ENCODE measurements at regions not wholly inside any gene's neighbourhood (a gene's known extent, or its start where the extent isn't known, plus 50 kb on each side); places are given as distances from the start of the nearest gene placed in this dataset.
A peak's percentile ranks its signal among the peaks of the same experiment; 100 is the strongest.

GRCh38 chrX:131704136-131704695 is 160.3 kb downstream of the OR13H1 start:
- peak; percentile 22 for DNase-seq

GRCh38 chrX:131709553-131709952 is 165.7 kb downstream of the OR13H1 start:
- no peak for DNase-seq

GRCh38 chrX:131711478-131711867 is 167.6 kb downstream of the OR13H1 start:
- DNase-seq: no peak

GRCh38 chrX:131723646-131724045 is 179.8 kb downstream of the OR13H1 start:
- DNase-seq: no peak

- DNase-seq: no peak
These were observed 180.4 kb downstream of the OR13H1 start for GRCh38 chrX:131724292-131724691.

GRCh38 chrX:131725001-131725654 is 181.3 kb downstream of the OR13H1 start:
- no peak for DNase-seq

- DNase-seq: no peak
These were observed 183.9 kb downstream of the OR13H1 start for GRCh38 chrX:131727778-131728177.

- peak; percentile 74 for DNase-seq
These were observed 184.6 kb downstream of the OR13H1 start for GRCh38 chrX:131728295-131729145.

GRCh38 chrX:131729295-131729694 is 185.4 kb downstream of the OR13H1 start:
- peak; percentile 31 for DNase-seq

- DNase-seq: no peak
These were observed 190.7 kb downstream of the OR13H1 start for GRCh38 chrX:131734621-131735020.

GRCh38 chrX:131735127-131735526 is 191.3 kb downstream of the OR13H1 start:
- no peak for DNase-seq

GRCh38 chrX:131739823-131740222 is 195.9 kb downstream of the OR13H1 start:
- DNase-seq: no peak

GRCh38 chrX:131741103-131741581 is 197.3 kb downstream of the OR13H1 start:
- peak; percentile 3 for DNase-seq

- DNase-seq: no peak
These were observed 202.1 kb downstream of the OR13H1 start for GRCh38 chrX:131745942-131746489.

GRCh38 chrX:131746491-131746968 is 202.7 kb downstream of the OR13H1 start:
- peak; percentile 40 for DNase-seq

GRCh38 chrX:131747173-131747572 is 203.3 kb downstream of the OR13H1 start:
- peak; percentile 16 for DNase-seq

GRCh38 chrX:131752493-131753198 is 208.8 kb downstream of the OR13H1 start:
- DNase-seq: peak; percentile 38

GRCh38 chrX:131762802-131763234 is 218.9 kb downstream of the OR13H1 start:
- peak; percentile 49 for DNase-seq

GRCh38 chrX:131763674-131764073 is 219.8 kb downstream of the OR13H1 start:
- DNase-seq: peak; percentile 2

GRCh38 chrX:131764216-131764615 is 220.3 kb downstream of the OR13H1 start:
- no peak for DNase-seq

GRCh38 chrX:131778269-131779218 is 234.7 kb downstream of the OR13H1 start:
- DNase-seq: peak; percentile 47
